Endothelial cell of umbilical vein (primary cell): ENCODE measurements at regions not wholly inside any gene's neighbourhood (a gene's known extent, or its start where the extent isn't known, plus 50 kb on each side); places are given as distances from the start of the nearest gene placed in this dataset.

Experiments used
- CTCF ChIP-seq, 2 donors: IDR thresholded peaks; 1 replicate in 1 of 2; 2 replicates in 1 of 2; pipeline ENCODE4 v1.5.1; 2011; ENCODE audit warnings: low read length in 2 of 2, mild to moderate bottlenecking in 2 of 2, moderate library complexity in 2 of 2, control low read depth in 1 of 2, inconsistent platforms in 1 of 2, low read depth in 1 of 2; ENCODE audit not compliant: insufficient read depth in 1 of 2; ENCODE audit errors: extremely low read depth in 1 of 2
- EZH2 ChIP-seq: IDR thresholded peaks from 2 replicates; pipeline ENCODE4 v1.6.1; 2012; ENCODE audit warnings: borderline replicate concordance, low read depth, mild to moderate bottlenecking, moderate library complexity, low read length, inconsistent platforms; ENCODE audit not compliant: severe bottlenecking
- JUN ChIP-seq: IDR thresholded peaks from 2 replicates; pipeline ENCODE4 v1.6.1; 2011; ENCODE audit warnings: borderline replicate concordance, low read depth; ENCODE audit not compliant: insufficient read length, insufficient read depth
- MAX ChIP-seq: IDR thresholded peaks from 2 replicates; pipeline ENCODE4 v1.6.1; 2011; ENCODE audit not compliant: insufficient read depth, insufficient read length
- MYC ChIP-seq: IDR thresholded peaks from one replicate; pipeline ENCODE4 v1.6.1; 2011; ENCODE audit warnings: mild to moderate bottlenecking, low read depth, low read length
- POLR2A ChIP-seq: IDR thresholded peaks from 2 replicates; pipeline ENCODE4 v1.6.1; 2012; ENCODE audit warnings: low read depth, mild to moderate bottlenecking, control low read depth, low read length
- POLR2AphosphoS5 ChIP-seq: IDR thresholded peaks from 2 replicates; pipeline ENCODE4 v1.6.1; 2012; ENCODE audit warnings: low read depth, mild to moderate bottlenecking, control low read depth, low read length, moderate library complexity; ENCODE audit not compliant: insufficient read depth

- no peak for TF ChIP-seq CTCF (IDR thresholded peaks at IDR 0.05; ENCODE audit: extremely low read depth in 1 of 2, insufficient read depth in 1 of 2, low read depth in 1 of 2, low read length in 2 of 2)
- no peak for TF ChIP-seq POLR2A
- TF ChIP-seq POLR2AphosphoS5 = no peak
- TF ChIP-seq JUN = no peak
- no peak for TF ChIP-seq MYC
- no peak for TF ChIP-seq MAX
- no peak for TF ChIP-seq EZH2
Observed at GRCh38 chr2:763766-764525, 86.7 kb upstream of the TMEM18 start.
